DOHH2 (cell line): ENCODE measurements at regions not wholly inside any gene's neighbourhood (a gene's known extent, or its start where the extent isn't known, plus 50 kb on each side); places are given as distances from the start of the nearest gene placed in this dataset.

Experiments
- EZH2phosphoT487 ChIP-seq: fragments of 200-600 bp; sonication (generic); IDR thresholded peaks from 2 replicates; pipeline ENCODE4 v1.6.1; 2017; ENCODE audit warnings: borderline replicate concordance, mild to moderate bottlenecking, antibody characterized with exemption, low read length, moderate library complexity, mixed read lengths
- TF ChIP-seq, protein P1 (sequence below): fragments of 200-600 bp; sonication (generic); IDR thresholded peaks from one replicate; pipeline ENCODE4 v1.5.1; 2014; ENCODE audit warnings: antibody characterized with exemption, mild to moderate bottlenecking, low read depth, low read length; ENCODE audit not compliant: poor library complexity, severe bottlenecking

DNA sequence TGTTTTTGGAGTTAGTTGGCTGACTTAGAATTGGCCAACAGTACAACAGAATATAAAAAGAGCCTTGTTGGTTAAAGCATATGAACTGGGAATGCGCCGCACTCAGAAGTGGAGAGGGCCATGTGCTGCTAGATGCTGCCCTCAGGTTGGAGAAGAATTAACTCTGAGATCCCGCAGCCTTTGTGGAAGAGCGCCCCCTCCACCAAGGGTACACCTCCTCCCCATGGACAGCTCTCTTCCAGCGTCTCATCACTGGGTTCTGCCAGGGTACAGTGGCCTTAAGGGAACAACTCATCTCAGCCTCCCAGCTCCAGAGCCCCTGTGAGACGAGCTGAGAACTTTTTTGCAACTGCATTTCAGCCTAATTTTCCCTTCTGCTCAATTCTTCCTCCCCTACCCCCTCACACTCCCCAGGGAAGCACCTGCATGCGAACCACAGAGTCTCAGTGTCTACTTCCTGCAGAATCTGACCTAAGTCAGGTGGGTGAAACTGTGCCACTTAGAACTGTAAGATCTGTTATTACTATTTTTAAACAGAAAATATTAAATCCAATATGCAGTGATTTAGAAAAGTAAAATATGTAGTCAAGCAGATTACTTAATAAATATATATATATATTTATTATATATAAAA is 380.6 kb downstream of the RAB28 start:
- TF ChIP-seq, protein P1, sequence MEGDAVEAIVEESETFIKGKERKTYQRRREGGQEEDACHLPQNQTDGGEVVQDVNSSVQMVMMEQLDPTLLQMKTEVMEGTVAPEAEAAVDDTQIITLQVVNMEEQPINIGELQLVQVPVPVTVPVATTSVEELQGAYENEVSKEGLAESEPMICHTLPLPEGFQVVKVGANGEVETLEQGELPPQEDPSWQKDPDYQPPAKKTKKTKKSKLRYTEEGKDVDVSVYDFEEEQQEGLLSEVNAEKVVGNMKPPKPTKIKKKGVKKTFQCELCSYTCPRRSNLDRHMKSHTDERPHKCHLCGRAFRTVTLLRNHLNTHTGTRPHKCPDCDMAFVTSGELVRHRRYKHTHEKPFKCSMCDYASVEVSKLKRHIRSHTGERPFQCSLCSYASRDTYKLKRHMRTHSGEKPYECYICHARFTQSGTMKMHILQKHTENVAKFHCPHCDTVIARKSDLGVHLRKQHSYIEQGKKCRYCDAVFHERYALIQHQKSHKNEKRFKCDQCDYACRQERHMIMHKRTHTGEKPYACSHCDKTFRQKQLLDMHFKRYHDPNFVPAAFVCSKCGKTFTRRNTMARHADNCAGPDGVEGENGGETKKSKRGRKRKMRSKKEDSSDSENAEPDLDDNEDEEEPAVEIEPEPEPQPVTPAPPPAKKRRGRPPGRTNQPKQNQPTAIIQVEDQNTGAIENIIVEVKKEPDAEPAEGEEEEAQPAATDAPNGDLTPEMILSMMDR = no peak
- TF ChIP-seq EZH2phosphoT487 = no peak
